ENCODE measurements at regions not wholly inside any gene's neighbourhood (a gene's known extent, or its start where the extent isn't known, plus 50 kb on each side); places are given as distances from the start of the nearest gene placed in this dataset.

GRCh38 chr11:43574411-43574810, 106.1 kb upstream of the HSD17B12 start:
- CTCF ChIA-PET = no interaction called here
- no peaks in the 10 kb centered on the region for H3K9me3 Mint-ChIP-seq

GRCh38 chr11:43574949-43575912, 105.3 kb upstream of the HSD17B12 start:
- DNase-seq = peak in 2 of 14 experiments; percentile 15 to 30
- Mint-ChIP-seq H3K9me3 (no peaks in the 10 kb centered on the region), H3K27me3 (peaks cover 97% of the 10 kb centered on the region), H3K27ac (no peak overlapping the region), H3K4me3 (peak overlapping the region; percentile 6), H3K4me1 (ENCODE audit: low read depth) (peaks cover 41% of the 10 kb centered on the region), H3K36me3 (ENCODE audit: low read depth) (no peaks in the 10 kb centered on the region)
- peaks cover 0 to 20% of the 10 kb centered on the region in 2 experiments for H3K9me3 ChIP-seq (ENCODE audit: control insufficient read depth in 1 of 2, insufficient read depth in 1 of 2, low read length in 2 of 2)
- no peaks in the 10 kb centered on the region for H3K36me3 ChIP-seq (ENCODE audit: insufficient read depth, low read length)
- H3K4me3 ChIP-seq (ENCODE audit: low read length) = no peak overlapping the region
- intact Hi-C loops (cut with DNase I, micrococcal nuclease) = no loop called here
- H3K27ac ChIP-seq (ENCODE audit: low read depth in 1 of 2, low read length in 2 of 2) = no peak overlapping the region
- POLR2A ChIA-PET = no interaction called here
- H3K27me3 ChIP-seq (ENCODE audit: control insufficient read depth in 1 of 2, insufficient read depth in 2 of 2, low read length in 2 of 2) = peaks cover 60 to 86% of the 10 kb centered on the region in 2 experiments
- TF ChIP-seq CTCF (IDR thresholded peaks at IDR 0.05) = no peak
- peak; percentile 49 for ATAC-seq (ENCODE audit: poor library complexity)
- peaks cover 16% of the 10 kb centered on the region for H3K4me1 ChIP-seq (ENCODE audit: insufficient read depth, low read length)
- CTCF ChIA-PET = no interaction called here

More at GRCh38 chr11:43574411-43574810, 106.1 kb upstream of the HSD17B12 start:
- intact Hi-C loops (cut with DNase I, micrococcal nuclease) = no loop called here
- POLR2A ChIA-PET = no interaction called here
- no peak for TF ChIP-seq CTCF (IDR thresholded peaks at IDR 0.05)
- Mint-ChIP-seq H3K27ac (no peak overlapping the region), H3K4me3 (no peak overlapping the region), H3K4me1 (ENCODE audit: low read depth) (peaks cover 35% of the 10 kb centered on the region), H3K36me3 (ENCODE audit: low read depth) (no peaks in the 10 kb centered on the region), H3K27me3 (peaks cover 98% of the 10 kb centered on the region)
- Histone ChIP-seq H3K4me3 (ENCODE audit: low read length) (no peak overlapping the region), H3K9me3 (ENCODE audit: control insufficient read depth in 1 of 2, insufficient read depth in 1 of 2, low read length in 2 of 2) (peaks cover 0 to 20% of the 10 kb centered on the region in 2 experiments), H3K27ac (ENCODE audit: low read depth in 1 of 2, low read length in 2 of 2) (no peak overlapping the region), H3K27me3 (ENCODE audit: control insufficient read depth in 1 of 2, insufficient read depth in 2 of 2, low read length in 2 of 2) (peaks cover 60 to 80% of the 10 kb centered on the region in 2 experiments), H3K4me1 (ENCODE audit: insufficient read depth, low read length) (peaks cover 14% of the 10 kb centered on the region), H3K36me3 (ENCODE audit: insufficient read depth, low read length) (no peaks in the 10 kb centered on the region)
- DNase-seq (no peak), ATAC-seq (ENCODE audit: poor library complexity) (no peak)

- Histone ChIP-seq H3K9me3 (ENCODE audit: control insufficient read depth in 1 of 2, insufficient read depth in 1 of 2, low read length in 2 of 2) (peaks cover 0 to 22% of the 10 kb centered on the region in 2 experiments), H3K36me3 (ENCODE audit: insufficient read depth, low read length) (no peaks in the 10 kb centered on the region), H3K4me3 (ENCODE audit: low read length) (no peak overlapping the region), H3K27ac (ENCODE audit: low read depth in 1 of 2, low read length in 2 of 2) (no peak overlapping the region), H3K4me1 (ENCODE audit: insufficient read depth, low read length) (peaks cover 22% of the 10 kb centered on the region), H3K27me3 (ENCODE audit: control insufficient read depth in 1 of 2, insufficient read depth in 2 of 2, low read length in 2 of 2) (peaks cover 66 to 87% of the 10 kb centered on the region in 2 experiments)
- H3K36me3 Mint-ChIP-seq (ENCODE audit: low read depth) = no peaks in the 10 kb centered on the region
- no peak overlapping the region for H3K27ac Mint-ChIP-seq
- no peaks in the 10 kb centered on the region for H3K9me3 Mint-ChIP-seq
- intact Hi-C loops (cut with DNase I, micrococcal nuclease) = no loop called here
- ChIA-PET CTCF (no interaction called here), POLR2A (no interaction called here)
- peaks cover 48% of the 10 kb centered on the region for H3K4me1 Mint-ChIP-seq (ENCODE audit: low read depth)
- DNase-seq (no peak), ATAC-seq (ENCODE audit: poor library complexity) (no peak)
- TF ChIP-seq CTCF (IDR thresholded peaks at IDR 0.05) = no peak
- peaks cover 97% of the 10 kb centered on the region for H3K27me3 Mint-ChIP-seq
- H3K4me3 Mint-ChIP-seq = peak overlapping the region; percentile 6
Measured at GRCh38 chr11:43575913-43576310, 104.6 kb upstream of the HSD17B12 start.
